Ovary (tissue), 7 donors: ENCODE measurements at regions not wholly inside any gene's neighbourhood (a gene's known extent, or its start where the extent isn't known, plus 50 kb on each side); places are given as distances from the start of the nearest gene placed in this dataset.

Source experiments
- DNase-seq, 5 donors: peaks; one replicate each; pipeline ENCODE4 v3.0.0-alpha.2; 2019 to 2020
- H3K27ac ChIP-seq, 2 donors: fragments of 200-600 bp; one replicate each; pipeline versions ENCODE4 v1.5.1 to v1.8.0; 2019 to 2022
- H3K27me3 ChIP-seq: fragments of 200-600 bp; one replicate; pipeline ENCODE4 v1.8.0; 2022
- H3K36me3 ChIP-seq: fragments of 200-600 bp; sonication (generic); one replicate; pipeline ENCODE4 v1.5.1; 2019
- H3K4me1 ChIP-seq: one replicate; pipeline ENCODE4 v1.8.1; 2013; ENCODE audit warnings: mild to moderate bottlenecking, moderate library complexity; ENCODE audit not compliant: insufficient read depth
- H3K4me3 ChIP-seq: fragments of 200-600 bp; sonication (generic); one replicate; pipeline ENCODE4 v1.5.1; 2017
- H3K9me3 ChIP-seq, 2 donors: fragments of 200-600 bp in 1 of 2; sonication (generic) in 1 of 2; one replicate each; pipeline versions ENCODE4 v1.5.1 to v1.8.1; 2013 to 2019; ENCODE audit warnings: mild to moderate bottlenecking in 1 of 2, moderate library complexity in 1 of 2
- EP300 ChIP-seq: sonication (generic); formaldehyde crosslinking; IDR thresholded peaks from one replicate; pipeline ENCODE4 v1.6.1; 2017; ENCODE audit warnings: antibody characterized with exemption
- POLR2A ChIP-seq: fragments of 450-650 bp; IDR thresholded peaks from one replicate; pipeline ENCODE4 v1.6.1; 2017; ENCODE audit warnings: antibody characterized with exemption, mild to moderate bottlenecking, moderate library complexity
- WGBS, 3 donors: extraction: QIAGEN DNeasy Blood & Tissue Kit in 1 of 3; methylation state at CpG; one replicate each; pipeline versions ENCODE4 v1.1.5 to v1.1.7; 2013 to 2017; 5-methylcytosine and 5-hydroxymethylcytosine counted together
- intact Hi-C, 4 donors: fragments of 100-400 bp; cut with DNase I; formaldehyde crosslinking; loops; one replicate each; pipeline versions ENCODE4 v1.11.0 to v1.15.1; 2022 to 2023
- TF ChIP-seq, protein P1 (sequence below), 3 donors: fragments of 450-650 bp in 2 of 3; fragments of 200-600 bp in 1 of 3; IDR thresholded peaks; one replicate each; pipeline versions ENCODE4 v1.5.1 to v1.8.0; 2016 to 2022; ENCODE audit warnings: antibody characterized with exemption in 3 of 3, mild to moderate bottlenecking in 1 of 3
- donor health status: DM: no; HTN: no; CAD: no; lungs with moderate emphysema.
- donor health status: DM: no; HTN: no; CAD: no.
- donor health status: Bipolar disorder and iron deficiency.
- donor health status: DM: no; HTN: no; CAD: no.
- donor health status: DM: yes; HTN: yes; CAD: no.

DNA sequence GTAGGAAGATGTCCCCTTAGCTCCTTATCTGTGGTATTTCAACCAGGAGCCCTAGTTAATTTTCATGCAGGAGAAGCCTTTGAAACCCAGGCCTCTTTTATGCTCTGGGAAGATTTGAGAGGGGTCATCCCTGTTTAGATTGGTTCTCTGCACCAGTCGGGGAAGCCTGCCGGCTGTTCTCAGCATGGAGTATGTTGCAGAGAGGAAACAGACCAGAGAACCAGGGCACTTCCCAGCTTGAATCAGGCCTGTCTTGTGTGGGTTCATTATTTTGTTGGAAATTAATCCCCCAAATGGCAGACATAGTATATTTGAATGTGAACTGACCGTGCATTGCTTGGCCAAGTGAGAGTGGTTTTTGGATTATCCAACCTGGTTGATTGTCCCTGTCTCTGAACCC is 1082.1 kb upstream of the RBFOX1 start:
- 36 to 54% (median 44%) methylated on average over 3 of the region's 3 CpGs for WGBS, 3 donors
- no peaks in the 10 kb centered on the region for H3K27me3 ChIP-seq
- H3K9me3 ChIP-seq = peaks cover 0 to 3% of the 10 kb centered on the region in 2 donors
- H3K4me1 ChIP-seq = no peaks in the 10 kb centered on the region
- intact Hi-C loops = no loop called here
- TF ChIP-seq EP300 = no peak
- TF ChIP-seq, protein P1, sequence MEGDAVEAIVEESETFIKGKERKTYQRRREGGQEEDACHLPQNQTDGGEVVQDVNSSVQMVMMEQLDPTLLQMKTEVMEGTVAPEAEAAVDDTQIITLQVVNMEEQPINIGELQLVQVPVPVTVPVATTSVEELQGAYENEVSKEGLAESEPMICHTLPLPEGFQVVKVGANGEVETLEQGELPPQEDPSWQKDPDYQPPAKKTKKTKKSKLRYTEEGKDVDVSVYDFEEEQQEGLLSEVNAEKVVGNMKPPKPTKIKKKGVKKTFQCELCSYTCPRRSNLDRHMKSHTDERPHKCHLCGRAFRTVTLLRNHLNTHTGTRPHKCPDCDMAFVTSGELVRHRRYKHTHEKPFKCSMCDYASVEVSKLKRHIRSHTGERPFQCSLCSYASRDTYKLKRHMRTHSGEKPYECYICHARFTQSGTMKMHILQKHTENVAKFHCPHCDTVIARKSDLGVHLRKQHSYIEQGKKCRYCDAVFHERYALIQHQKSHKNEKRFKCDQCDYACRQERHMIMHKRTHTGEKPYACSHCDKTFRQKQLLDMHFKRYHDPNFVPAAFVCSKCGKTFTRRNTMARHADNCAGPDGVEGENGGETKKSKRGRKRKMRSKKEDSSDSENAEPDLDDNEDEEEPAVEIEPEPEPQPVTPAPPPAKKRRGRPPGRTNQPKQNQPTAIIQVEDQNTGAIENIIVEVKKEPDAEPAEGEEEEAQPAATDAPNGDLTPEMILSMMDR (IDR thresholded peaks at IDR 0.05) = no peak
- no peak for TF ChIP-seq POLR2A
- no peak overlapping the region for H3K27ac ChIP-seq
- DNase-seq = no peak
- no peak overlapping the region for H3K4me3 ChIP-seq
- no peaks in the 10 kb centered on the region for H3K36me3 ChIP-seq

DNA sequence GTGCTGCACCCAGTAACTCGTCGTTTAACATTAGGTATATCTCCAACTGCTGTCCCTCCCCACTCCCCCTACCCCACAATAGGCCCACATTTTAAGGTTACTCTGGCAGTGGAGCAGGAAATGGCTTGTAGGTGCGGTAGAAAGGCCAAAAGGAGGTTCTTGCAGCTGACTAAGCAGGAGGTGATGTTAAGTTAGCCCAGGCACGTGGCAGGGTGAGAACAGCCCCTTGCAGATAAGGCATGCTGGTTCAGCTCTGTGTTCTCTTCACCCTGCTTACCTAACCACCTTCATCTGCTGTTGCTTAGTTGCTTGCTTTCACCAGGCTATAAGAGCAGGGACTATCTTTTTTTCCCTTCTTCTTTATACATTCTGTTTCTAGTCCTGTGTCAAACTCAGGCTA is 1082.8 kb upstream of the RBFOX1 start:
- Histone ChIP-seq H3K36me3 (no peaks in the 10 kb centered on the region), H3K27me3 (no peaks in the 10 kb centered on the region), H3K27ac (no peak overlapping the region), H3K4me3 (no peak overlapping the region), H3K9me3 (peaks cover 0 to 3% of the 10 kb centered on the region in 2 donors), H3K4me1 (no peaks in the 10 kb centered on the region)
- intact Hi-C loops = no loop called here
- 41 to 53% (median 42%) methylated on average over 4 of the region's 4 CpGs for WGBS, 3 donors
- DNase-seq = no peak
- TF ChIP-seq, protein P1 (IDR thresholded peaks at IDR 0.05) = no peak
- TF ChIP-seq POLR2A = no peak
- no peak for TF ChIP-seq EP300

DNA sequence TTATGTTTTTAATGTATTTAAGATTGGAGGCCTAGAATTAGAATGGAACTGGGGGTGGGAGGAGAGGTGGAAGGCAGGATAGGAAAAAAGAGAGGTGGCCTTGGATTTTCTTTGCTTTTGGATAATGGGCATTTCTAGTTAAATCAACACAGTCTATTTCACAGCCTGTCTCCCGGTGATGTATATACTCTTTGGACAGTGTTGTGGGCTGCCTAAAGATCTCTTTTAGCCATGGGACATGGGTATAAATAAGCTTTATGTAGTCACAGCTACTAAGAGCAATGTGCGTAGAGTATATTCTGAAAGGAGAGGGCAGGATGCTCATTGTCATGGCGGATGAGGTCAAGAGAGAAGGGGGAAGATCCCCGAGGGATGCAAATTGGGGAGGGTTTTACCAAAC is 1084.4 kb upstream of the RBFOX1 start:
- WGBS, 3 donors = 67 to 82% (median 77%) methylated on average over 4 of the region's 4 CpGs

DNA sequence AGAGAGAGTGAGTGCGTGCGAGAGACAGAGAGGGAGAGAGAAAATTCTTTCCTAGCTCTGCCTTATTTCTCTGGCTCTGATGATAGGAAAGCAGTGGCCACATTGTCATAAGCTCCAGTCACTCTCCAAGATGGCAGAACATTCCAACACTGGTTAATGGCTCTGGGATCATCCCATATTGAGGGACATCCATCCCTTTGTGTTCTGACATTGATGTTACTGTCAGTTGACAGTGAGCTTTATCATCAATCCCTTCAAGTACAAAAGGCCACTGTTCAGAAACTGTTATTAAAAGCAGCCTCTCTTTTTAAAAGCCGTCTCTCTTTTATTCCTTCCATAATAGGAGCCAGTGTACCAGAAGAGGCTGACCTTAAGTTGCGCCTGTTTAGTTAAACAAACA is 1084.9 kb upstream of the RBFOX1 start:
- peaks cover 0 to 3% of the 10 kb centered on the region in 2 donors for H3K9me3 ChIP-seq
- H3K36me3 ChIP-seq = no peaks in the 10 kb centered on the region
- intact Hi-C loops = no loop called here
- H3K27ac ChIP-seq = no peak overlapping the region
- TF ChIP-seq, protein P1 (IDR thresholded peaks at IDR 0.05) = no peak
- TF ChIP-seq EP300 = no peak
- TF ChIP-seq POLR2A = no peak
- 82 to 88% (median 85%) methylated on average over 4 of the region's 4 CpGs for WGBS, 3 donors
- H3K4me3 ChIP-seq = no peak overlapping the region
- no peaks in the 10 kb centered on the region for H3K4me1 ChIP-seq
- no peaks in the 10 kb centered on the region for H3K27me3 ChIP-seq
- no peak for DNase-seq

More for the DNA sequence above, 1084.4 kb upstream of the RBFOX1 start:
- no peak for DNase-seq
- Histone ChIP-seq H3K4me3 (no peak overlapping the region), H3K9me3 (peaks cover 0 to 3% of the 10 kb centered on the region in 2 donors), H3K4me1 (no peaks in the 10 kb centered on the region), H3K36me3 (no peaks in the 10 kb centered on the region), H3K27me3 (no peaks in the 10 kb centered on the region), H3K27ac (no peak overlapping the region)
- intact Hi-C loops = no loop called here
- no peak for TF ChIP-seq EP300
- TF ChIP-seq POLR2A = no peak
- TF ChIP-seq, protein P1 (IDR thresholded peaks at IDR 0.05) = no peak
